GM12878 (cell line): ENCODE measurements at regions not wholly inside any gene's neighbourhood (a gene's known extent, or its start where the extent isn't known, plus 50 kb on each side); places are given as distances from the start of the nearest gene placed in this dataset.

Experiments used
- ATAC-seq: fragments of 200-7000 bp; cut with Tn5 transposase; 3 replicates; pipeline ENCODE4 v1.9.1; 2020; ENCODE audit warnings: mild to moderate bottlenecking, moderate library complexity
- BruUV-seq: library from RNA; stranded (reverse); fragments of 400-500 nt; replicated peaks from 2 replicates; lab custom pipeline; 2021; lab: Mats Ljungman, UMichigan
- CTCF ChIA-PET: fragments of 300-600 bp; sonication (Branson Sonifier 250); formaldehyde crosslinking; extraction: SDS; loops from one replicate; lab custom pipeline; 2021; ENCODE audit warnings: inconsistent platforms; lab: Yijun Ruan, JAX
- POLR2A ChIA-PET: fragments of 350-600 bp; formaldehyde crosslinking; extraction: SDS; loops from one replicate; lab custom pipeline; 2021; ENCODE audit warnings: inconsistent platforms; lab: Charles Lee
- RAD21 ChIA-PET: fragments of 300-600 bp; sonication (Branson Sonifier 250); formaldehyde crosslinking; loops from one replicate; lab custom pipeline; 2023; ENCODE audit warnings: antibody characterized with exemption; ENCODE audit not compliant: unreplicated experiment; lab: Charles Lee
- SMC1A ChIA-PET: fragments of 300-600 bp; sonication (Branson Sonifier 250); formaldehyde crosslinking; loops from one replicate; lab custom pipeline; 2023; ENCODE audit not compliant: unreplicated experiment, uncharacterized antibody; lab: Charles Lee
- DNase-seq: peaks from one replicate; pipeline ENCODE4 v3.0.0-alpha.2; 2011; ENCODE audit warnings: low read depth, low spot score
- FAIRE-seq: peaks from 3 replicates; lab custom pipeline; 2011; peaks lifted over from hg19 to GRCh38; lab: Jason Lieb, UNC
- H2AFZ ChIP-seq: 2 replicates; pipeline ENCODE4 v1.6.0; 2011; ENCODE audit warnings: low read depth, low read length, control low read depth; ENCODE audit not compliant: control insufficient read depth
- H3K27ac ChIP-seq: 2 replicates; pipeline ENCODE4 v1.5.1; 2011; ENCODE audit warnings: control low read depth; ENCODE audit not compliant: control insufficient read depth, insufficient read depth
- H3K27me3 ChIP-seq, 2 experiments: replicated peaks in 1 of 2; 2 replicates each; pipeline versions ENCODE4 v1.6.0 to v1.6.1; 2011; ENCODE audit warnings: low read length in 1 of 2; ENCODE audit not compliant: control insufficient read depth in 2 of 2, insufficient read depth in 2 of 2
- H3K36me3 ChIP-seq, 2 experiments: 2 replicates each; pipeline ENCODE4 v1.5.1; 2011; ENCODE audit warnings: low read length in 1 of 2; ENCODE audit not compliant: control insufficient read depth in 2 of 2, insufficient read depth in 2 of 2
- H3K4me1 ChIP-seq: 2 replicates; pipeline ENCODE4 v1.6.1; 2011; ENCODE audit warnings: mild to moderate bottlenecking, low read length, moderate library complexity, mixed read lengths; ENCODE audit not compliant: control insufficient read depth, insufficient read depth
- H3K4me2 ChIP-seq: 2 replicates; pipeline ENCODE4 v1.6.0; 2011; ENCODE audit warnings: control low read depth; ENCODE audit not compliant: control insufficient read depth, insufficient read depth
- H3K4me3 ChIP-seq: fragments of 200-600 bp; sonication (generic); 2 replicates; pipeline ENCODE4 v1.5.1; 2016
- H3K79me2 ChIP-seq: 2 replicates; pipeline ENCODE4 v1.6.0; 2011; ENCODE audit warnings: low read length; ENCODE audit not compliant: control insufficient read depth, insufficient read depth
- H3K9ac ChIP-seq: 2 replicates; pipeline ENCODE4 v1.8.0; 2011; ENCODE audit warnings: low read length, control low read depth, mixed read lengths; ENCODE audit not compliant: control insufficient read depth, insufficient read depth
- H3K9me3 ChIP-seq: replicated peaks from 3 replicates; pipeline ENCODE4 v1.5.1; 2011; ENCODE audit warnings: mild to moderate bottlenecking, low read length; ENCODE audit not compliant: control insufficient read depth, insufficient read depth
- H4K20me1 ChIP-seq: 2 replicates; pipeline ENCODE4 v1.6.0; 2011; ENCODE audit not compliant: control insufficient read depth, insufficient read depth
- EP300 ChIP-seq, 2 experiments: fragments of 150-350 bp in 1 of 2; IDR thresholded peaks; 2 replicates each; pipeline ENCODE4 v1.6.1; 2011 to 2012; ENCODE audit warnings: low read depth in 2 of 2, low read length in 2 of 2, borderline replicate concordance in 1 of 2, improper control_type of control experiment in 1 of 2, inconsistent platforms in 1 of 2; ENCODE audit not compliant: control insufficient read depth in 1 of 2
- FOXK2 ChIP-seq: fragments of 450-650 bp; IDR thresholded peaks from 2 replicates; pipeline ENCODE4 v1.6.1; 2017; ENCODE audit warnings: mild to moderate bottlenecking, moderate library complexity
- HDGF ChIP-seq: fragments of 450-650 bp; IDR thresholded peaks from 2 replicates; pipeline ENCODE4 v1.6.1; 2016; ENCODE audit warnings: antibody characterized with exemption
- IKZF2 ChIP-seq, 2 experiments: fragments of 450-650 bp; IDR thresholded peaks; 2 replicates each; pipeline ENCODE4 v1.6.1; 2017; ENCODE audit warnings: mild to moderate bottlenecking in 2 of 2, moderate library complexity in 2 of 2
- KAT2A ChIP-seq: conservative IDR thresholded peaks from 2 replicates; pipeline ENCODE4 v1.6.1; 2011; ENCODE audit warnings: low read depth, low read length; ENCODE audit not compliant: control insufficient read depth
- MEF2A ChIP-seq: IDR thresholded peaks from 2 replicates; pipeline ENCODE4 v1.6.1; 2011; ENCODE audit warnings: low read depth, mild to moderate bottlenecking, low read length, moderate library complexity; ENCODE audit not compliant: insufficient read depth
- NBN ChIP-seq: fragments of 450-650 bp; IDR thresholded peaks from 2 replicates; pipeline ENCODE4 v1.6.1; 2016
- RAD21 ChIP-seq: IDR thresholded peaks from 2 replicates; pipeline ENCODE4 v1.6.1; 2011; ENCODE audit warnings: mild to moderate bottlenecking, low read depth, low read length, moderate library complexity; ENCODE audit not compliant: insufficient read depth
- ZNF207 ChIP-seq: fragments of 450-650 bp; IDR thresholded peaks from 2 replicates; pipeline ENCODE4 v1.6.1; 2014; ENCODE audit warnings: antibody characterized with exemption, mild to moderate bottlenecking, borderline replicate concordance
- WGBS: methylation state at CpG from one replicate; pipeline ENCODE4 v1.1.6; 2016; ENCODE audit warnings: low lambda C conversion rate; ENCODE audit not compliant: insufficient replicate concordance, insufficient coverage; ENCODE audit errors: missing lambda C conversion rate; 5-methylcytosine and 5-hydroxymethylcytosine counted together
- in situ Hi-C: fragments of 300-500 bp; cut with MboI; formaldehyde crosslinking; loops from 9 replicates; pipeline ENCODE4 v1.14.3; 2018; ENCODE audit warnings: mixed read lengths
- intact Hi-C: fragments of 100-400 bp; cut with micrococcal nuclease; formaldehyde crosslinking; loops from one replicate; pipeline ENCODE4 v1.14.2; 2022; ENCODE audit not compliant: unreplicated experiment
- TF ChIP-seq, protein P1 (sequence below): IDR thresholded peaks from 2 replicates; pipeline ENCODE4 v1.6.1; 2011; ENCODE audit warnings: low read depth, mild to moderate bottlenecking, low read length, moderate library complexity, borderline replicate concordance; ENCODE audit errors: extremely low read depth
- TF ChIP-seq, protein P2 (sequence below): fragments of 450-650 bp; IDR thresholded peaks from 2 replicates; pipeline ENCODE4 v1.6.1; 2017; ENCODE audit warnings: mild to moderate bottlenecking, moderate library complexity
- TF ChIP-seq, protein P3 (sequence below): fragments of 450-650 bp; IDR thresholded peaks from 2 replicates; pipeline ENCODE4 v1.6.1; 2018; ENCODE audit warnings: mild to moderate bottlenecking, low read depth, moderate library complexity; ENCODE audit not compliant: partially characterized antibody

DNA sequence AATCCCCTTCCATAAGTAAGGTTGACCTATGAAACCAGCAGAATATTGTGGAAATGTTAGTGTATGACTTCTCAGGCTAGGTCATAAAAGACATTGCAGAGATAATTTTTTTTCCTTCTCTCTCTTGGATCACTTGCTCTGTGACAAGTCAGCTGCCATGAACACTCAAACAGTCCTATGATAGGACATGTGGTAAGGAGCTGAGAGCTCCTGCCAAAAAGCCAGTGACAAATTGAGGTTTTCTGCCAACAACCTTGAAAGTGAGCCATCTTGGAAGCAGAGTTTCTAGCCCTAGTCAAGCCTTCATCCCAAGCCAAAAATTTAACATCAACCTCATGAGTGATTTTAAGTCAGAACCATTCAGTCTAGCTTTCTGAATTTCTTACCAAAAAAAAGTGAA is 270.9 kb upstream of the NBEA start:
- ChIA-PET RAD21 (no interaction called here), SMC1A (no interaction called here), CTCF (no interaction called here), POLR2A (no interaction called here)
- intact Hi-C loops: no loop called here
- Histone ChIP-seq H3K4me2 (no peak overlapping the region), H4K20me1 (no peaks in the 10 kb centered on the region), H3K4me3 (no peak overlapping the region), H3K36me3 (no peaks in the 10 kb centered on the region), H3K9ac (no peak overlapping the region), H2AFZ (no peak overlapping the region), H3K9me3 (no peaks in the 10 kb centered on the region), H3K79me2 (no peaks in the 10 kb centered on the region), H3K27me3 (no peaks in the 10 kb centered on the region), H3K4me1 (no peaks in the 10 kb centered on the region), H3K27ac (no peak overlapping the region)
- no peak for DNase-seq
- in situ Hi-C loops: no loop called here
- ATAC-seq: no peak
- BruUV-seq: no TSS peak
- no peak for FAIRE-seq
- TF ChIP-seq NBN (no peak), FOXK2 (no peak), HDGF (no peak), MEF2A (no peak), EP300 (IDR thresholded peaks at IDR 0.05; ENCODE audit: borderline replicate concordance in 1 of 2, control insufficient read depth in 1 of 2, low read depth in 2 of 2, low read length in 2 of 2) (no peak), RAD21 (no peak), KAT2A (no peak)

DNA sequence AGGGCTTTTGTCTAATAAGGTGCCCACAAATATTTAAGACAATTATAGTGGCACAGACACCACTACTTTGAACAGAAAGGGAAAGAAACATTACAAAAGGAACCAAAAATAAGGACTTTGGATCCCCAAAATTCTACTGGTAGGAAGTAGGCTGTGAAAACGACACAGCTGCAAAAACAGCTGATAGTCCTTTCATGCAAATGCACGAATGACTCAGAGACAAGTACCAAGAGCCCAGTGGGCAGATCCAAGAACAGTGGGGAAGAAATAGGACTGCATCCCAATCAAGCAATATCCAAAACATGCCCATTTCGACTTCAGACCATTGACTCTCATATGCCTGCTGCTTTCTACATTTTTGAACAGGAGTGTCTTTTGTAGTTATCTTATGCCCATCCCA is 269.4 kb upstream of the NBEA start:
- ChIA-PET CTCF (interaction anchor here (1.0 kb wide), 1 partner anchor 66 kb away, joined by 3 read pairs; no protein-coding TSS in a partner anchor), RAD21 (no interaction called here), POLR2A (no interaction called here), SMC1A (interaction anchor here (0.7 to 1.0 kb wide), 2 partner anchors 21 to 229 kb away, joined by 3 to 4 read pairs; no protein-coding TSS in a partner anchor)
- no peaks in the 10 kb centered on the region for H4K20me1 ChIP-seq
- H3K9ac ChIP-seq: no peak overlapping the region
- H3K79me2 ChIP-seq: no peaks in the 10 kb centered on the region
- BruUV-seq: no TSS peak
- H3K27ac ChIP-seq: no peak overlapping the region
- 0% methylated on average over 3 of the region's 3 CpGs for WGBS
- no peak overlapping the region for H3K4me2 ChIP-seq
- FAIRE-seq: no peak
- in situ Hi-C loops (no loop called here), intact Hi-C loops (no loop called here)
- no peaks in the 10 kb centered on the region for H3K36me3 ChIP-seq
- no peaks in the 10 kb centered on the region for H3K27me3 ChIP-seq
- H2AFZ ChIP-seq: no peak overlapping the region
- H3K4me3 ChIP-seq: no peak overlapping the region
- no peaks in the 10 kb centered on the region for H3K9me3 ChIP-seq
- DNase-seq: no peak
- H3K4me1 ChIP-seq: no peaks in the 10 kb centered on the region
- no peak for ATAC-seq
- TF ChIP-seq, protein P1, sequence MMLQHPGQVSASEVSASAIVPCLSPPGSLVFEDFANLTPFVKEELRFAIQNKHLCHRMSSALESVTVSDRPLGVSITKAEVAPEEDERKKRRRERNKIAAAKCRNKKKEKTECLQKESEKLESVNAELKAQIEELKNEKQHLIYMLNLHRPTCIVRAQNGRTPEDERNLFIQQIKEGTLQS: no peak
- TF ChIP-seq IKZF2 (IDR thresholded peaks at IDR 0.05) (no peak), ZNF207 (no peak)
- TF ChIP-seq, protein P2, sequence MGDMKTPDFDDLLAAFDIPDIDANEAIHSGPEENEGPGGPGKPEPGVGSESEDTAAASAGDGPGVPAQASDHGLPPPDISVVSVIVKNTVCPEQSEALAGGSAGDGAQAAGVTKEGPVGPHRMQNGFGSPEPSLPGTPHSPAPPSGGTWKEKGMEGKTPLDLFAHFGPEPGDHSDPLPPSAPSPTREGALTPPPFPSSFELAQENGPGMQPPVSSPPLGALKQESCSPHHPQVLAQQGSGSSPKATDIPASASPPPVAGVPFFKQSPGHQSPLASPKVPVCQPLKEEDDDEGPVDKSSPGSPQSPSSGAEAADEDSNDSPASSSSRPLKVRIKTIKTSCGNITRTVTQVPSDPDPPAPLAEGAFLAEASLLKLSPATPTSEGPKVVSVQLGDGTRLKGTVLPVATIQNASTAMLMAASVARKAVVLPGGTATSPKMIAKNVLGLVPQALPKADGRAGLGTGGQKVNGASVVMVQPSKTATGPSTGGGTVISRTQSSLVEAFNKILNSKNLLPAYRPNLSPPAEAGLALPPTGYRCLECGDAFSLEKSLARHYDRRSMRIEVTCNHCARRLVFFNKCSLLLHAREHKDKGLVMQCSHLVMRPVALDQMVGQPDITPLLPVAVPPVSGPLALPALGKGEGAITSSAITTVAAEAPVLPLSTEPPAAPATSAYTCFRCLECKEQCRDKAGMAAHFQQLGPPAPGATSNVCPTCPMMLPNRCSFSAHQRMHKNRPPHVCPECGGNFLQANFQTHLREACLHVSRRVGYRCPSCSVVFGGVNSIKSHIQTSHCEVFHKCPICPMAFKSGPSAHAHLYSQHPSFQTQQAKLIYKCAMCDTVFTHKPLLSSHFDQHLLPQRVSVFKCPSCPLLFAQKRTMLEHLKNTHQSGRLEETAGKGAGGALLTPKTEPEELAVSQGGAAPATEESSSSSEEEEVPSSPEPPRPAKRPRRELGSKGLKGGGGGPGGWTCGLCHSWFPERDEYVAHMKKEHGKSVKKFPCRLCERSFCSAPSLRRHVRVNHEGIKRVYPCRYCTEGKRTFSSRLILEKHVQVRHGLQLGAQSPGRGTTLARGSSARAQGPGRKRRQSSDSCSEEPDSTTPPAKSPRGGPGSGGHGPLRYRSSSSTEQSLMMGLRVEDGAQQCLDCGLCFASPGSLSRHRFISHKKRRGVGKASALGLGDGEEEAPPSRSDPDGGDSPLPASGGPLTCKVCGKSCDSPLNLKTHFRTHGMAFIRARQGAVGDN: no peak
- TF ChIP-seq, protein P3, sequence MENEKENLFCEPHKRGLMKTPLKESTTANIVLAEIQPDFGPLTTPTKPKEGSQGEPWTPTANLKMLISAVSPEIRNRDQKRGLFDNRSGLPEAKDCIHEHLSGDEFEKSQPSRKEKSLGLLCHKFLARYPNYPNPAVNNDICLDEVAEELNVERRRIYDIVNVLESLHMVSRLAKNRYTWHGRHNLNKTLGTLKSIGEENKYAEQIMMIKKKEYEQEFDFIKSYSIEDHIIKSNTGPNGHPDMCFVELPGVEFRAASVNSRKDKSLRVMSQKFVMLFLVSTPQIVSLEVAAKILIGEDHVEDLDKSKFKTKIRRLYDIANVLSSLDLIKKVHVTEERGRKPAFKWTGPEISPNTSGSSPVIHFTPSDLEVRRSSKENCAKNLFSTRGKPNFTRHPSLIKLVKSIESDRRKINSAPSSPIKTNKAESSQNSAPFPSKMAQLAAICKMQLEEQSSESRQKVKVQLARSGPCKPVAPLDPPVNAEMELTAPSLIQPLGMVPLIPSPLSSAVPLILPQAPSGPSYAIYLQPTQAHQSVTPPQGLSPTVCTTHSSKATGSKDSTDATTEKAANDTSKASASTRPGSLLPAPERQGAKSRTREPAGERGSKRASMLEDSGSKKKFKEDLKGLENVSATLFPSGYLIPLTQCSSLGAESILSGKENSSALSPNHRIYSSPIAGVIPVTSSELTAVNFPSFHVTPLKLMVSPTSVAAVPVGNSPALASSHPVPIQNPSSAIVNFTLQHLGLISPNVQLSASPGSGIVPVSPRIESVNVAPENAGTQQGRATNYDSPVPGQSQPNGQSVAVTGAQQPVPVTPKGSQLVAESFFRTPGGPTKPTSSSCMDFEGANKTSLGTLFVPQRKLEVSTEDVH: no peak
